Cardiac muscle cell (in vitro differentiated cells and primary cell): ENCODE measurements at regions not wholly inside any gene's neighbourhood (a gene's known extent, or its start where the extent isn't known, plus 50 kb on each side); places are given as distances from the start of the nearest gene placed in this dataset.

Experiments used
- DNase-seq, 2 donors: peaks; one replicate each; pipeline versions ENCODE4 v3.0.0 to v3.0.0-alpha.2; 2010 to 2017; ENCODE audit warnings: low read depth in 1 of 2, low spot score in 1 of 2
- H3K27ac ChIP-seq: fragments of 200-600 bp; sonication (generic); 2 replicates; pipeline ENCODE4 v1.5.1; 2016
- H3K27me3 ChIP-seq: fragments of 200-600 bp; sonication (generic); 2 replicates; pipeline ENCODE4 v1.6.0; 2016; ENCODE audit warnings: control low read depth
- H3K36me3 ChIP-seq: fragments of 200-600 bp; sonication (generic); 2 replicates; pipeline ENCODE4 v1.5.1; 2016; ENCODE audit warnings: control low read depth
- H3K4me1 ChIP-seq: fragments of 200-600 bp; sonication (generic); 2 replicates; pipeline ENCODE4 v1.8.1; 2017; ENCODE audit warnings: low read depth, mild to moderate bottlenecking, mixed run types
- H3K4me3 ChIP-seq: fragments of 200-600 bp; sonication (generic); 2 replicates; pipeline ENCODE4 v1.5.1; 2016; ENCODE audit warnings: mild to moderate bottlenecking
- H3K9me3 ChIP-seq: fragments of 200-600 bp; sonication (generic); 2 replicates; pipeline ENCODE4 v1.5.1; 2017; ENCODE audit warnings: low read depth, mild to moderate bottlenecking, control low read depth
- TF ChIP-seq, protein P1 (sequence below): IDR thresholded peaks from 2 replicates; pipeline ENCODE4 v1.5.1; 2012; ENCODE audit warnings: low read depth, mild to moderate bottlenecking, low read length

DNA sequence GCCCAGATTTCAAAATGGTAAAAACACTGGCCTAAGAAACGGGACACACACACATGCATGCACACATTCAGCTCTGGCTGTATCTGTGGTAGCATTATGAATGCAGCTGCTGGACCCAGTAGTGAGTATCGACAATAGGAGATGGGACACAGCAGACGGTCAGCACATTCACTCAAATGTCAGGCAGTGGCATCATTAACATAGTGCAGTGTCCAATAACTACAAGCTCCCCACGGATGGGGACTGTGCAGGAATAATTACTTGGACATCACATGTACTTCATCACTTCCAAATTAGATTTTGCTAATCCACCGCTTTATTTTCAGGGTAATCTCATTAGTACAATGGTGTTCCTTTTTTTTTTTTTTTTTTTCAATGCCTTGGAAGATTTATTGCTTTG, 109.5 kb downstream of the FANCF start:
- Histone ChIP-seq H3K4me1 (no peaks in the 10 kb centered on the region), H3K9me3 (no peaks in the 10 kb centered on the region), H3K27me3 (no peaks in the 10 kb centered on the region), H3K4me3 (no peak overlapping the region), H3K27ac (no peak overlapping the region), H3K36me3 (no peaks in the 10 kb centered on the region)
- TF ChIP-seq, protein P1, sequence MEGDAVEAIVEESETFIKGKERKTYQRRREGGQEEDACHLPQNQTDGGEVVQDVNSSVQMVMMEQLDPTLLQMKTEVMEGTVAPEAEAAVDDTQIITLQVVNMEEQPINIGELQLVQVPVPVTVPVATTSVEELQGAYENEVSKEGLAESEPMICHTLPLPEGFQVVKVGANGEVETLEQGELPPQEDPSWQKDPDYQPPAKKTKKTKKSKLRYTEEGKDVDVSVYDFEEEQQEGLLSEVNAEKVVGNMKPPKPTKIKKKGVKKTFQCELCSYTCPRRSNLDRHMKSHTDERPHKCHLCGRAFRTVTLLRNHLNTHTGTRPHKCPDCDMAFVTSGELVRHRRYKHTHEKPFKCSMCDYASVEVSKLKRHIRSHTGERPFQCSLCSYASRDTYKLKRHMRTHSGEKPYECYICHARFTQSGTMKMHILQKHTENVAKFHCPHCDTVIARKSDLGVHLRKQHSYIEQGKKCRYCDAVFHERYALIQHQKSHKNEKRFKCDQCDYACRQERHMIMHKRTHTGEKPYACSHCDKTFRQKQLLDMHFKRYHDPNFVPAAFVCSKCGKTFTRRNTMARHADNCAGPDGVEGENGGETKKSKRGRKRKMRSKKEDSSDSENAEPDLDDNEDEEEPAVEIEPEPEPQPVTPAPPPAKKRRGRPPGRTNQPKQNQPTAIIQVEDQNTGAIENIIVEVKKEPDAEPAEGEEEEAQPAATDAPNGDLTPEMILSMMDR = no peak
- DNase-seq = no peak

DNA sequence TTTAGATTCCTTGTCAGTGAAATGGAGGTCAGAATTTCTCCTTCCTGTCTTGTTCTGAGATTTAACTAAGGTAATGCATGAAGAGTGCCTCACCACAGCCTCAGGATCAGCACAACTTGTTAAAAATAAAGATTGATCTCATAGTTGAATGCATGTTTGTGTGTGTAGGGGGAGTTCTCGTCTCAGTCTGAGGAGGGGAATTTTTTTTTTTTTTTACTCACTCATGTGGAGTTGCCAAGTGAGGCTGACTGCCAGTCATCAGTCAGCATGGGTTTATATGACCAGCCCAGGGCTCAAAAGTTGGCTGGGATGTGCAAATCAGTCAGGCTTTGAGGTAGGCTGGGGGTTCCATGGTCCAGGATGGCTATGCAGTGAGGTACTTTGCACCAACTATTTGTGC, 113.2 kb downstream of the FANCF start:
- no peaks in the 10 kb centered on the region for H3K36me3 ChIP-seq
- TF ChIP-seq, protein P1 = no peak
- no peaks in the 10 kb centered on the region for H3K4me1 ChIP-seq
- no peak overlapping the region for H3K27ac ChIP-seq
- H3K27me3 ChIP-seq = no peaks in the 10 kb centered on the region
- H3K4me3 ChIP-seq = no peak overlapping the region
- no peaks in the 10 kb centered on the region for H3K9me3 ChIP-seq
- no peak for DNase-seq

DNA sequence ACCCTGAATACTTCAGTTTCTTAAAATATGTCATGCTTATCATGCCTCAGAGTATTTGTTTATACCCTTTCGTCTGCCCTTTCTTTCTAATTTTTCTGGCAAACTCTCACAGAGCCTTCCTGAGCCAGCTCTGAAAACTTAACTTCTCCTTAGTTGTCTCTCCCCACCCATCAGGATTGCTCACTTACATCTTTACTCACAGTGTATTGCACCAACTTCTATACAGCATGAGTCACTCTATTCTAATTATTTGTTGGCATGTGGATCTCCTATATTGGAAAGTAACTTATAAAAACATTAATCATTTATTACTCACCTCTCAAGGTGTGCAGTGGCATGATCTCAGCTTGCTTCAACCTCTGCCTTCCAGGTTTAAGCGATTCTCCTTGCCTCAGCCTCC, 114.9 kb downstream of the FANCF start:
- TF ChIP-seq, protein P1 = no peak
- H3K9me3 ChIP-seq = no peaks in the 10 kb centered on the region

DNA sequence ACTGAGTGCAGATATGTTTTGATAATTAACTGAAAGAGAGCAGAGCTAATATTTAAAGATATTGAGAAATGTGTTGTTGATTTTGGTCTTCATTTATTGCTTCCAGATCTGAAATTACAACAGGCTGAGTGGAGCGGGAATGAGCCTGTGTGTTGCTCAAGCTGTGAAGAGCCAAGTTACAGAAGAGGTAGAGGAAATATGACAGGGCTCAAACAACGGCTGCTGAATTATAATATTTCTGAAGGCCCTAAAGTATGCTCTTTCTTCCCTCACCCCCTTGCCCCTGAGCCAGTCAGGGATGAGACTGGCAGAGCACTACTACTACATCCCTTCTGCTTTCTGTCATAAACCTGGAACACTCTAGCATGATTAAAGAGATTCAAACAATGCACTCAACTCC, 115.6 kb downstream of the FANCF start:
- H3K27ac ChIP-seq = no peak overlapping the region
- no peaks in the 10 kb centered on the region for H3K36me3 ChIP-seq
- no peak overlapping the region for H3K4me3 ChIP-seq
- H3K4me1 ChIP-seq = no peaks in the 10 kb centered on the region
- TF ChIP-seq, protein P1 = no peak
- no peaks in the 10 kb centered on the region for H3K9me3 ChIP-seq
- H3K27me3 ChIP-seq = no peaks in the 10 kb centered on the region
- no peak for DNase-seq

More for the DNA sequence above, 114.9 kb downstream of the FANCF start:
- no peak overlapping the region for H3K4me3 ChIP-seq
- H3K27ac ChIP-seq = no peak overlapping the region
- no peak for DNase-seq
- H3K4me1 ChIP-seq = no peaks in the 10 kb centered on the region
- no peaks in the 10 kb centered on the region for H3K36me3 ChIP-seq
- no peaks in the 10 kb centered on the region for H3K27me3 ChIP-seq

DNA sequence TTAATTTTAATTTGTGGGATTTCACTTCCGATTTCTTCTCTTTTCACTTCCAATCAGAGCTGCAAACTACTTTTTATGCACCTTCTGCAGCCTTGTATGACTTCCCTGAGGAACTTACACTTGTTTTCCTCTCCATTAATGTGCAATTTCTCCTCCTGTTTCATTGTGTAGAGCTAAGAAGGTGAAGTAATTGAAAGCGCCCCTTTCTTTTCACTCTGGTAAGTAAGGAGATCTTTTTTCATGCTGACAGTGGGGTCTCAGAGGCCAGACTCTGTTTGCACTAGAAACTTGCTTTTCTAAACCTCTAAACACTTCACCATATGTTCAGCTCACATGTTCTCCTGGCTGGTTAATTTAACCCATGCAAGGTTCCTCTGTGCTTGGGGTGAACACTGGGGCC, 117.0 kb downstream of the FANCF start:
- DNase-seq = no peak
- TF ChIP-seq, protein P1 = no peak
- Histone ChIP-seq H3K4me3 (no peak overlapping the region), H3K27ac (no peak overlapping the region), H3K36me3 (no peaks in the 10 kb centered on the region), H3K27me3 (no peaks in the 10 kb centered on the region), H3K9me3 (no peaks in the 10 kb centered on the region), H3K4me1 (no peaks in the 10 kb centered on the region)

DNA sequence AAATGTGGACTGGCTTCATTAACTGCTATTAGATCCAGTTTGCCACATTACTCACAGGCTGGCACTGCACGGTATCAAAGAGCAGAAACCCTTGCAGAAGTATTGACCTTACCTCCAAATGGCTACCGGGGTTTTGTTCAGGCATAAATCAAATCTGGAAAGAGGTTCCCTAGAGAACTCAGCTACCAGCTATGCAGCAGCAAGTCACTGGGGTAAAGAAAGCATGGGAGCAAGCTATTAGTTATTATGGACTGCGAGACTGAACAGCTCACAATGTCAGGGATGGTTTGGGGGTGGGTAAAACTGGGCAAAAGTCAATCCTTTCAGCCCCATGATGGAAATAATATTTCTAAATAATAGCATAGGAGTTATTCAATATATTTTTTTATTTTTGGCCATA, 128.1 kb downstream of the FANCF start:
- Histone ChIP-seq H3K4me3 (no peak overlapping the region), H3K9me3 (no peaks in the 10 kb centered on the region), H3K27me3 (no peaks in the 10 kb centered on the region), H3K27ac (no peak overlapping the region), H3K36me3 (no peaks in the 10 kb centered on the region), H3K4me1 (no peaks in the 10 kb centered on the region)
- DNase-seq = no peak
- TF ChIP-seq, protein P1 = no peak
